GM18868 (cell line): ENCODE measurements at regions not wholly inside any gene's neighbourhood (a gene's known extent, or its start where the extent isn't known, plus 50 kb on each side); places are given as distances from the start of the nearest gene placed in this dataset.

Experiments
- ATAC-seq: cut with Tn5 transposase; IDR thresholded peaks from one replicate; pipeline ENCODE4 v1.9.1; 2021; ENCODE audit warnings: mild to moderate bottlenecking, moderate library complexity; ENCODE audit not compliant: unreplicated experiment

DNA sequence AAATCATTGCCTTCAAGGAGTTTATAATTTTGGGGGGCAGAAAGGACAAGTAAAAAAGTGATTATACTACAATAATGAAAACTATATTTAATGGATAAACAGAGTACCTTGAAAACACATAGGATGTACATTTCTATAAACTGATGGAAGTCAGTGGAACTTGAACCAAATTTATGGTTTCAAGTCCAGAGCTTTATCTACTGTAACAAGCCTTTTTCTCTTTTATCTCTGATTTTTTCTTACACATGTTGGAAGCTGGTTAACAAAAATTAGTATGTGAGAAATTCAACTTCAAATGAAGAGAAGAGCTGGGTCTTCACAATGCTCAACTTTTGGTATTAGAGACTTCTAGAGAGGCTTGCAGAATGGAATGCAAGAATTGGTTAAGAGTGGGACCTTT is 393.6 kb downstream of the LMO7 start:
- no peak for ATAC-seq

DNA sequence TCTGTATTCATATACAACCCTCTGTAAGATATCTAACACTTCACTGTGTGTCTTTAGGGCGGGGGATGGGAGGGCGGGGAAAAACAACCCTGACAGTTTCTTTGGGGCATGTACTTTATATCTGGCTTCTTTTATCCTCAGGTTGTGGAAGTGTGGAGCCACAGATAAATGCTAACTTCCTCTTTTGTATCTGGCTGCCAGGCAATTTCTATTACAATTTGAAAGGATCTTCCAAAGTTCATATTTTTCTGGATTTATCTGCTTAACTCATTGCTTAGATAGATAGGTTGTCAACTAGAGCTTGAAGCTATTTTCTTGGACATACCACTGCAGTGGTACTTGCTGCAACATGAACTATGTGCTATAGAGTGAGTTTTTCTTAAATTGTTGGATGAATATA is 393.0 kb downstream of the LMO7 start:
- no peak for ATAC-seq

DNA sequence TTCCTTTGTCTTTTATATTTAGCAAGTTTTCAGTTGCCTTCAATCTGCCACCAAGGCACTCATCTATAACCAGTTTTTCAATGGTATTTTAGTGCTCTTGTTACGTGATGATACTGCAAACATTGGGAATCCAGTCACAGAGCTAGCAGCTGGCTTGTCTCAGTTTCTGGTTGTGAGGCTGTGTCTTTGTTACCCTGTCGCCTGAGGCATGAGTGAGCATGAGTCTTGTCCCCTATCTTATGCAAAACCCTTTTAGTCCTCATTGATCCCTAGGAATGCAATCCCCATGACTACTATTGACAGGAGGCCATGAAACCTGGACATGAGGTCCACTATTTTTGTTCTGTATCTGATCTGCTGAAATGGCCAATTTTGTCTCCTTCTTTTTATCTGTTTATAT is 391.0 kb downstream of the LMO7 start:
- ATAC-seq: no peak

DNA sequence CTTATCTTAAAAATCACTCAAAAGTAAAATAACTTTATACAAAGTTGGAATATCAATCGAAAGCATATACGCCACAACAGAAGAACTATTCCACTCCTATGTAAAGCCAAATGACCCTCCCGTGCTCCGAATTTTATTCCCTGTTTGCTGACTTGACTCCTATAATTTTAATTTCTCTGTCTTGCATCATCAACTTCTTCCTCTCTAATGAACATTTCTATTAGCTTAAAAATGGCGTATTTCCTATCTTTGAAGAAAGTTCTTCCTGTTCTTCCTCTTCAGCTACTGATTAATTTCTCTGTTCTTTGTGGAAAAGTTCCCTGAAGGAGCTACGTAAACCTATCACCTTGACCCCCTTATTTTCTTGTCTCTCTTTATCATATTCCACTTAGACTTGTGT is 389.3 kb downstream of the LMO7 start:
- no peak for ATAC-seq

DNA sequence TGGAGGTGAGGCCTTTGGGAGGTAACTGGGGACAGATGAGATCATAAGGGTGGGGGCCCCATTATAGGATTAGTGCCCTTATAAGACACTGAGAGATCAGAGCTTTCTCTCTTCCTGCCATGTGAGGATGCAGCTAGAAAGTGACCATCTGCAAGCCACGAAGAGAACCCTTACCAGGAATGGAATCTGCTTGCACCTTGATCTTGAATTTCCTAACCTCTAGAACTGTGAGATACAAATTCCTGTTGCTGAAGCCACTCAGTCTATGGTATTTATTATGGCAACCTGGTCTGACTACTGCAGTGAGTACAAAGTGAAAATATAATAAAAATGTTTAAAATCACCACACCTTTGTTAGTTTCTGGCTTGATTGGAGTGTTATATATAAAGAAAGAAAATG is 388.0 kb downstream of the LMO7 start:
- no peak for ATAC-seq

DNA sequence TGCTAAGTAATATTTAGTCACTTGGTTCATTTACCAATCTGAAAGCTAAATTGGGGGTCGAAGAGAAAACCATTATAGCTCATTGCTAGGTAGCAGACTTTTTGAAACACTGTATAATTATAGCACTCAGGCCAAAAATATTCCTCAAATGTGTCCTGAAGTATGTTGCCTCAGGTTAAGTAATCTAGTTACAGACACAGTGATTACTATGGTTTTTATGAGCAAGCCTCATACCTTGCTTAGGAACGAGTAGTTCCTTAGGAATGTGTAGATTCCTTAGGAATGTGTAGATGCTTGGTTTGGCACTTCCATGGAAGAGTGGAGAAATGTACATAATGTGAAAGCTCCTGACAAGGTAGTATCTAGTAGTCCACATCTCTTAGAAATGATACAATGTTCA is 387.5 kb downstream of the LMO7 start:
- ATAC-seq: no peak

DNA sequence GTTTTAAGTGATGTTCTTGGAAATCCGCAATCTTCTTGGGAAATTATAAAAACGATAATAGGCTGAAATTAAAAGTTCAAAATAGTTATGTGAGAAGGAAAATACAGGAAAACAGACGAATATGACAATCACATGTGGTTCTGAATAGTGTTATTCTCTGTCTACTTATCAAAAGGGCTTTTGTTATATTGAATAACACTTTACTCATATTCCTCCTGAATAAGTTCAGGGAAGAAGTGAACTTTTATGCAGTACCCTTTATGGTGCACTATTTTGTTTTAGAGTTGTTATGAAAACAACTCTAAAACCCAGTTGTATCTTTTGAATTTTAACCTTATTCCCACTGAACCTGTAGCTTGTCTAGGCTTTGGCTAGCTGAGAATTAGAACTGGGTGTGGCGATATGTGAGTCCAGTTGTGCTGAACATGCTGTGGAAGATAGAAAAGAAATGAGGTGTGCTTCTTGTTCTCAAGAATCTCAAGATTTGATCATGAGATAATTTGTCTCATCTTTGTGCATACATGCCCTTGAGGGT is 384.4 kb downstream of the LMO7 start:
- no peak for ATAC-seq

DNA sequence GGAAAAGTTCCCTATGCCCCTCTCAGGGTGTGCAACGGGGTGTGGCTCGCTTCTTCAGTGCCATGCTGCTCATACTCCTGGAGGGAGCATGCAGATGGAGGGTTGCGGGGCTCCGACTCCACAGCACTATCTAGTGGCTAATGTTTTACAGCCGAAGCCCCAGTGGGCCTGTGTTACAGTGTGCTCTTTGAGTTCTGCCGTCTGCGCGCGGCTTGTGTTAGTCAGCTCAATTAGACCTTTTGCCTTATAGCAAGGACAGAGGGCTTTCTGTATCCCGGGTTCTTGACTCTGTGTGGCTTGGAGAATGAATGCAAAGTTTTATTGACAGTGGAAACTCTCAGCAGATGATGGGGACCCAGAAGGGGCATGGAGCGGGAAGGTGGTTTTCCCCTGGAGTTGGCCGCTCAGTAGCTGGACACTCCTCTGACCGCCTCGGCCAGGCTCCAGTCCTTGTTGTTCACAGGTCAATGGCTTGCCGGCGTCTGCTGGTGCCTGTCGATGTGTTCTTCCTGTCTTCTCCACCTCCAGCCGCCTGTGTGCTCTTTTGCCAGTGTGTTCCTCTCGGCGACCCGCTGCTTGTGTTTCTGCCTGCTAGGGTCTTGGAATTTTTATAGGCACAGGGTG is 383.4 kb downstream of the LMO7 start:
- ATAC-seq: peak; percentile 44

DNA sequence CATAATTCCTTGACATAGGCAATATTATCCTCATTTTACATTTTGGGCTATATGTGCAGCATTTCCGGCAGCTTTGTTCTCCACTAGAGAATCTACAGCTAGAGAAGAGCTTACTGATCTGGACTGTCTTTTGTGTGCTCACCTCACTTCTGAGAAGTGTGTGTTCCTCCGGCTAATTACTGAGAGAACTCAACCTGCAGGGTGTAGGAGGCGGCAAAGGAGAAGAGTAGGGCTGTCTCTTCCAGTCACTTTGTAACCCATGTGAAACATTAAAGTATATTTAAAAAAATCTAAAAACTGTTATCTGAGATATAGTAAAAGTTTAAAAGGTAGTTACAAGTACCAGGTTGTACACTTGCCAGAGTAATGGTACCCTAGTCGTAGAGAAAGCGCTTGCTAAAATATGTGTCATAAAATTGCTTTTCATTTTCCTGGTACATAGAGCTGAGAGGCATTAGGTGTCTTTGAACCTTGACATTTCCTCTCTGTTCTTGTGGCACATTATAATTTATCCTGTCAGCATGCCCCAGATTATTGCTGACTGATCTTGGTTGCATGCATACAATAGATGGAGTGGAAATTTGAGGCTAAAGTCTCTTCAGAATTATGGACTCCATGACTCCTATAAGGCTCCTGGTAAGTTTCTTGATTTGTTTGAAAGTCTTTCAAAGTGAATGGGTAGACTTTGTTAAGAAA is 381.9 kb downstream of the LMO7 start:
- ATAC-seq: no peak

DNA sequence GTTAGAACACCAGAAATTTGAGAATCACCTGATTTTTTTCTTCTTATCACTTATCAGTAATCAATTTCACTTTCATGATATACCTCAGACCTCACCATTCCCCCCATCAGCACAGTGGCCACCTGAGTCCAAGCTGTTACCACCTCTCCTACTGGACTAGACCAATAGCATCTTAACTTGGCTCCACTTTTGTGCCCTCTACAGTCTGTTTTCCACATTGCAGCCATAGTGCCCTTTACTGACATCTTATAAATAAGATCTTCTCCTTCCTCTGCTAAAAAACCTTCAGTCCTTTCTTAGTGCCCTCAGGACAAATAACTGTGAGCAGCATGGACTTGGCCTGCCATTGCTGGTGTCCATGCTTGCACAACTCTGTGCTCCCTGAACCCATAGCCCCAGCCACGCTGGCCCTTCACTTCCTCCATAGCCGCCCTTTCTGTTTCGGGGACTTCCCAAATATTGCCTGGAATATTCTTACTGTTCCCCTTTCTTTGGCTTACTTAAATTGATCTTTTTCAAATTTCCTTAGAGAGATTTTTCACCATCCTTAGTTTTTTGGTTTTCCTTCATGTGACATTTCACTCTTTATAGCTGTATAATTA is 380.8 kb downstream of the LMO7 start:
- peak; percentile 84 for ATAC-seq

DNA sequence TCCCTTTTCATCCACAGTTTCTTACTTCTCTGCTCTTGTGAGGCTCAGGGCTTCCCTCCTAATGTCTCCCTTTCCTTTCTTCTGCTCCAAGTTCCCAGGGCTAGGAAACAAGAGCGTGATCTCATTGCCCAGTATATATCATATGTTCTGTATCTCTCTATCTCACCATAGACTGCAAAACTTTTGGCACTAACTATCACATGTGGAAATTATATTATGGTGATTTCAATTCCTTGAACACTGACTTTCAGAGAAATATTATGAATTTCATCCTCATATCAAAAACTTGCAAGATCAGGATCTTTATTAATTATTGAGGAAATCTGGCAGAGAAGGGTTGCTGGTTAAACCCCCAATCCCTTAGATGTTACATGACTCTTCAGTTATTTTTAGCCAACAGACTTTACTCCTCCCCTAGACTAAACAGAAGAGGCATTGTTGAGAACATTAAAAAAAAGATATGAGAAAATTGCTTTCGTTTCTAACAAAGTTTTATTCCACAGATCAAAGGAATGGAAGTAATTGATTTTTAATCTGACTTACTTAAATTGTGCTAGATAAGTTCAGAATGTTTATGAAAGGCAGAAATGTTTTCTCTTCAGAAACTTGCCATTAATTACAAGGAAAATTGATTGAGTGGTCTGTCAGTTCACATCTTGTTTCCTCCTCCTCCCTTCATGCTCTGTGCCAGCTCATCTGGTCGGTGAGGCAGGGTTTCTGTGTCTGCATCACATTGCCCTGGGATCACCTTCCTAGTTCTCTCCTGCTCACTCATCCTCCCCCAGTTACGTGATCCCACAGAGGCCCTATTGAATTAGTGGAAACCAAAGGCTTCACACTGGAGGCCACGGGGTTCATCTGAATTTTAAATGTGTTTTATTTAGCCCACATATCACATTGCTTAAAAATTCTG is 378.5 kb downstream of the LMO7 start:
- no peak for ATAC-seq

DNA sequence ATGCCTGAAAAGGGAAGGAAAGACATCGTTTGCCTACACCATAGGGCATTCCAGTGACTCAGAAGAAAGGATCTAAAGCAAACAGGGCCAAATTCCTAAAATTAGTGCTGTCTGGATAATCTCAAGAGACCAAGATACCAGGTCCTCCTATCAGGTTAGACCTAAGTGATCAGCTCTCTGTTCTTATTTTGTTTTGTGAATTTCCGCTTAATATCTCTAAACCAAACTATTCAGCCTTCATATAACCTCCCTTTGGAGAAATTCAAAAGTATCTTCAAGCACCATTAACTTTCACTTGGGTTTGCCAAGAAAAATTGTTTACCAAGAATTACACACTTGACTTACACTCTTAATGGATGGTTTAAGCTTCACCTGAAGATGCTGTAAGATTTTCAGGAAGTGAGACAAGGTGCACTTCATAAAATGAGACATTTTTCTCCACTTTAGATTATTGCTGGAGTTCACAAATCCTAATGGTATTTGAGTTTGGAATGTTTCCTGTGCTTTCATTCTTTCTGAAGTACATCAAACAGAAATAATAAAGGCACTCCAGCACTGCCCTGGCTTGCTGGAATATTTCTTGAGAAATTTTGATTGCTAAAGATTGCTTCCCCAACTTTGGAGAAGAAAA is 376.1 kb downstream of the LMO7 start:
- ATAC-seq: no peak

DNA sequence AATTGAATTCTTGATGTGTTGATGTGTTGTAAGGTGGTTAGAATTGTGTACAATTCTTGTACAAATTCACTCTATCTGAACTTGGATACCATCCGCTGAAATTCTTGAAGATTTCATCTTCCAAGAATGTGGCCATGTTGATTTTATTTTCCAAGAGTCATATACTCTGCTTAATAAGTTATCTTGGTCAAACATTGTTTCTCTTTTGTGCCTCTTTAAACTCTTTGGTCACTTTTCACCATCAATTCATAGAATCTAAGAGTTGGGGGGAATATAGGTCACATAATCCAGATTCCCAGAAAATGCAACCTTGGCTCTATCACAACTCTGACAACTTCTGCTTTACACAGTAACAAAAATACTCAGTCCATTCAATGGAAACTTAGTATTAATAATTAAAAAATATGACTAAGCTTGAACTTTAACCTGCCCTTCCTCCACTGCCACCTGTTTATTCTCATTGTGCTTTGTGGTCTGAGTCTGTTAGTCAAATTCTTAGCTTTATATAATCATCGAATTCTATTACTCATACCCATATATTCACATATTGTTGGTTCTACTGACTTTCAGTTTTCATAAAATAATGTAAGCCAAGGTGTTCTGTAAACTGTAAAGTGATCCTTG is 373.2 kb downstream of the LMO7 start:
- no peak for ATAC-seq

DNA sequence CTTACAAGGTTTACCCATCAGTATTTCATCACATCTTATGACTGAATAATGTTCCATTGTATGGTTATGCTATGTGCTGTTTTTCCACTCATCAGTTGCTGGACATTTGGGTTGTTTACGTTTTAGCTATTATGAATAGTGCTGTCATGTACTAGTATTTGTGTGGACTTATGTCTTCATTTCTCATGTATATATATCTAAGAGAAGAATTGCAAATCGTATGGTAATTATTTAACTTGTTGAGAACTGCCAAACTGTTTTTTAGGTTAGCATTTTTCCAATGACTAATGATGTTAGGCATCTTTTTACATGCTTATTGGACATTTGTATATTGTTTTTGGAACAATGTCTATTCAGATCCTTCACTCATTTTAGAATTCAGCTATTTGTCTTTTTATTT is 368.3 kb downstream of the LMO7 start:
- ATAC-seq: no peak

DNA sequence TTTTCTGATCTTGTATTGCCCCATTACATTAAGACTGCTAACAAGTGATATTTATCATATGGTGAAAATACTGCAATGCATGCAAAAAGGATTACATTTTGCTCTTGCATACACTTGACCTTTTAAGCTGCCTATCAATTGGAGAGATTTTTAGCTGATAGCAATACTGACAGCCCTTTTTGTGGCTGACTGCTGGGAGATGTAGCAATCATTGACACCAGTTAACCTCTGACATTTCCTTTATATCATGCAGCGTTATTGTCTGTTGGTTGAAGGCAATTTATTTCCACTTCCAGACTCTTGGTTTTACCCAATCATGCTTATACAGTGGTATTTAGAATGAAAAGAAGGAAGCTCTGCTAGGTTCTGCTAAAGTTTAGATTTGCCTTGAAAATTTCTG is 364.0 kb downstream of the LMO7 start:
- ATAC-seq: no peak

DNA sequence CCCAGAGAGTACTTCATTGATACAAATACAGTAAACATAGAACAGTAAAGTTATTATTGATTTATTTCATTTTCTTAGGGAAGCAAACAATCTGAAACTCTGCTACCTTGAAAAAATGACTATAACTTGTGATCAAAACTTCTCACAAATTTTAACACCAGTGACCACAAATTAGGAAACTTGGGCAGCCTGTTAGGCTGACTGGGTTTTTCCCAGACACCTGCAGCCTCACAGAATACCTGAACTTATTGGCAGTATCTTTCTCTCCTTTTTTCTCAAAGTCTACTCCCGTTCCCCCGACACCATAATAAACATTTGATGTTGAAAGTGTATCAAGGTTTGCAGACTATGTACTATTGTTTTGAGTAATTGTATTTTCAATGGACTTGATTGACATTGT is 360.5 kb downstream of the LMO7 start:
- no peak for ATAC-seq

DNA sequence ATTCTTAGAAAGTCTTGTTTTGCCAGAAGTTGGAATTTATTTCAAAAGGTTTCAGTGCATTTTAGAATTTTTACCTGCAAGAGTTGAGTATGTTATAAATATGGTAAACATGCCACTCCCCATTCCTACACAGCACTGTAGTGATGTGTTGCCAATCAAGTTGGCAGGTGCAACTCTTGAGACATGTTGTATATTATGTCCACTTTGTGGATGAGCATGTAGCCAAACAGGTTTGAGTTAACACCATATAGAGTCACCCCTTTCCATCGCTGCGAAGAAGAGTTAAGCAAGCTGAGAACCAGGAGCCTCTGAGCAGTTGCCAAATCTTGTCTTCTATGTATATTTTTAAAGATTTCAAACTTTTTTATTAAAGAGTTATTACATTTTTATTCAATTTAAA is 359.8 kb downstream of the LMO7 start:
- no peak for ATAC-seq

DNA sequence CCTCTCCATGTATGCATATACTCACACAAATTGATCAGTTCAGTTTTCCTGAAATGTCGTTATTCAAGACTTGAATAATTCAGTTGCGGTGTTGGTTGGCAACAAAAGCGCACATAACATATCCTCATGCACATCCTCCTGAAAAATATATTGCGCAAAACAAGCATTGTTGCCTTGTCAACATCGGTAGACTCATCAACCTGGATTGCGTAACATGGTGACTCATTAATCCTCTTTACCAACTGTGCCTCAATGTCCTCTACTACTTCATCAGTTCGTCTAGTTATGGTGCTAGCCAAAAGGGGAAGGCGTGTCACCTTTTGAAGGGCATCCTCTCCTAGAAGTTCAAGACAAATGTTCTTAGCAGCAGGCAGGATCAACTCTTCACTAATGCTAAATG is 357.7 kb downstream of the LMO7 start:
- ATAC-seq: no peak

DNA sequence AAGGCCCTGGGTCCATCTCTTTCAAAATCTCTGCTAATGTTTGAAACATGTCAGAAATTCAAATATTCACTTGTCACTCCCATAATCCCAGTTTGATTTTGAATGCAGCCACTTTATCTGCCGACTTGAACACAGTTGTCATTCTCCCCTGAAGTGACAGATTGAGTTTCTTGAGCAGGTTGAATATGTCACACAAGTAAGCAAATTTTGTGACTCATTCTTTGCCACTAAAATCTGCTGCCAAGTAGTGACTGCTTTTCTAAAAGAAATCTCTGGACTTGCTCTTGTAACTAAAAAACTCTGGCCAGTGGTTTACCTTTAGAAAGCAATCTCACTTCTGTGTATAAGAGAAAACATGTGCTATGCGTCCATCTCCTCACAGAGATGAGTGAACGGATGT is 357.1 kb downstream of the LMO7 start:
- ATAC-seq: no peak

DNA sequence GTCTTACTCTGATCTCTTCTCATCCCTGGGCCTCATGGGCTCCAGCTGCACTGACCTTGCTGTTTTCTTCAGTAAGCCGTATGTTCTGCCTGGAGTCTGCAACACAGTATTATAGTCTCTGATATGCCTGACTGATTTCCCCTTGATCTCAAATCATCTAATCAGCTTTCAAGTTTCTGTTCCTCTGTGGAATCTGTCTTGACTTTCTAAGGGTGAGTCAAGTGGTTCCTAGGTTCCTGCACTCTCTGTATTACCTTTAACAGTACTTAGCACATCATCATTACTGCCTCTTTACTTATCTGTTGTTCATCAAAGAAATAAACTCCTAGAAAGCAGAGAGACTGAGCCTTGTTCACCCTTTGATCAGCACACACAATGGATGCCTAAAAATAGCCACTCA is 350.7 kb downstream of the LMO7 start:
- ATAC-seq: peak; percentile 100
